HEK293 (cell line): ENCODE measurements at regions not wholly inside any gene's neighbourhood (a gene's known extent, or its start where the extent isn't known, plus 50 kb on each side); places are given as distances from the start of the nearest gene placed in this dataset.

Experiments used
- CTCF ChIA-PET: fragments of 350-600 bp; formaldehyde crosslinking; extraction: SDS; loops from one replicate; lab custom pipeline; 2021; ENCODE audit warnings: antibody characterized with exemption; lab: Yijun Ruan, JAX
- POLR2A ChIA-PET: fragments of 300-600 bp; formaldehyde crosslinking; extraction: SDS; loops from one replicate; lab custom pipeline; 2020; ENCODE audit warnings: antibody characterized with exemption, inconsistent platforms; lab: Yijun Ruan, JAX
- H3K27ac ChIP-seq: fragments of 200-500 bp; sonication (Bioruptor generic); 2 replicates; pipeline ENCODE4 v1.5.1; 2014; ENCODE audit warnings: low read depth, low read length, control low read depth, inconsistent platforms; ENCODE audit errors: extremely low read depth
- H3K36me3 ChIP-seq, 2 experiments: fragments of 200-500 bp in 1 of 2; sonication (Bioruptor generic) in 1 of 2; 1 replicate in 1 of 2; 2 replicates in 1 of 2; pipeline ENCODE4 v1.5.1; 2014 to 2017; ENCODE audit warnings: inconsistent platforms in 2 of 2, low read length in 2 of 2; ENCODE audit not compliant: control insufficient read depth in 2 of 2, insufficient read depth in 1 of 2
- H3K4me1 ChIP-seq: fragments of 200-500 bp; sonication (Bioruptor generic); 2 replicates; pipeline ENCODE4 v1.5.1; 2014; ENCODE audit warnings: mild to moderate bottlenecking, low read length, inconsistent platforms; ENCODE audit not compliant: control insufficient read depth, insufficient read depth
- H3K4me3 ChIP-seq: 2 replicates; pipeline ENCODE4 v1.5.1; 2011; ENCODE audit warnings: low read depth, mild to moderate bottlenecking, control low read depth, low read length, moderate library complexity
- H3K9me3 ChIP-seq: fragments of 200-500 bp; sonication (Bioruptor generic); 2 replicates; pipeline ENCODE4 v1.5.1; 2014; ENCODE audit warnings: low read depth, low read length, inconsistent platforms; ENCODE audit not compliant: control insufficient read depth, insufficient read depth
- GLIS1 ChIP-seq: fragments of 450-650 bp; formaldehyde crosslinking; IDR thresholded peaks from 2 replicates; pipeline ENCODE4 v1.5.1; 2016; ENCODE audit warnings: missing biosample characterization, missing genetic modification characterization
- KLF9 ChIP-seq: fragments of 450-650 bp; formaldehyde crosslinking; IDR thresholded peaks from 2 replicates; pipeline ENCODE4 v1.5.1; 2016; ENCODE audit warnings: missing biosample characterization, missing genetic modification characterization, low read depth
- ZBTB48 ChIP-seq: fragments of 450-650 bp; formaldehyde crosslinking; IDR thresholded peaks from 2 replicates; pipeline ENCODE4 v1.5.1; 2016; ENCODE audit warnings: missing biosample characterization, missing genetic modification characterization
- ZBTB7A ChIP-seq: fragments of 450-650 bp; formaldehyde crosslinking; IDR thresholded peaks from 2 replicates; pipeline ENCODE4 v1.5.1; 2016; ENCODE audit warnings: low read depth, missing biosample characterization, missing genetic modification characterization
- ZBTB8A ChIP-seq: fragments of 450-650 bp; formaldehyde crosslinking; IDR thresholded peaks from 2 replicates; pipeline ENCODE4 v1.5.1; 2016; ENCODE audit warnings: missing biosample characterization, missing genetic modification characterization
- ZNF10 ChIP-seq: fragments of 450-650 bp; formaldehyde crosslinking; IDR thresholded peaks from 2 replicates; pipeline ENCODE4 v1.5.1; 2017; ENCODE audit warnings: missing biosample characterization, missing genetic modification characterization
- ZNF112 ChIP-seq: fragments of 450-650 bp; formaldehyde crosslinking; IDR thresholded peaks from 2 replicates; pipeline ENCODE4 v1.5.0; 2017; ENCODE audit warnings: missing biosample characterization, missing genetic modification characterization
- ZNF184 ChIP-seq: fragments of 450-650 bp; IDR thresholded peaks from 2 replicates; pipeline ENCODE4 v1.5.1; 2018; ENCODE audit warnings: missing biosample characterization, mild to moderate bottlenecking, missing genetic modification characterization
- ZNF211 ChIP-seq: fragments of 450-650 bp; formaldehyde crosslinking; IDR thresholded peaks from 2 replicates; pipeline ENCODE4 v1.5.1; 2016; ENCODE audit warnings: low read depth, missing biosample characterization, missing genetic modification characterization
- ZNF292 ChIP-seq: fragments of 450-650 bp; formaldehyde crosslinking; IDR thresholded peaks from 2 replicates; pipeline ENCODE4 v1.5.1; 2016; ENCODE audit warnings: low read depth, missing biosample characterization, missing genetic modification characterization, borderline replicate concordance
- ZNF341 ChIP-seq: fragments of 450-650 bp; formaldehyde crosslinking; IDR thresholded peaks from 2 replicates; pipeline ENCODE4; 2016; ENCODE audit warnings: low read depth, missing biosample characterization, missing genetic modification characterization
- ZNF433 ChIP-seq: fragments of 450-650 bp; formaldehyde crosslinking; IDR thresholded peaks from 2 replicates; pipeline ENCODE4 v1.5.1; 2016; ENCODE audit warnings: missing biosample characterization, missing genetic modification characterization, low read depth
- ZNF510 ChIP-seq: fragments of 450-650 bp; formaldehyde crosslinking; IDR thresholded peaks from 2 replicates; pipeline ENCODE4 v1.5.1; 2018; ENCODE audit warnings: mild to moderate bottlenecking, missing genetic modification characterization, missing biosample characterization; ENCODE audit not compliant: insufficient replicate concordance
- ZNF514 ChIP-seq: fragments of 450-650 bp; formaldehyde crosslinking; IDR thresholded peaks from 2 replicates; pipeline ENCODE4 v1.5.1; 2016; ENCODE audit warnings: missing biosample characterization, missing genetic modification characterization
- ZNF549 ChIP-seq: fragments of 450-650 bp; IDR thresholded peaks from 2 replicates; pipeline ENCODE4 v1.5.1; 2018; ENCODE audit warnings: missing biosample characterization, missing genetic modification characterization, mild to moderate bottlenecking, inconsistent platforms, moderate library complexity
- ZNF785 ChIP-seq: fragments of 450-650 bp; formaldehyde crosslinking; IDR thresholded peaks from 2 replicates; pipeline ENCODE4 v1.5.1; 2016; ENCODE audit warnings: missing biosample characterization, missing genetic modification characterization
- ZSCAN30 ChIP-seq: fragments of 450-650 bp; IDR thresholded peaks from 2 replicates; pipeline ENCODE4 v1.5.1; 2018; ENCODE audit warnings: missing biosample characterization, mild to moderate bottlenecking, missing genetic modification characterization, moderate library complexity
- TF ChIP-seq, protein P1 (sequence below): fragments of 450-650 bp; formaldehyde crosslinking; IDR thresholded peaks from 2 replicates; pipeline ENCODE4 v1.5.1; 2016; ENCODE audit warnings: missing biosample characterization, missing genetic modification characterization
- TF ChIP-seq, protein P2 (sequence below): fragments of 450-650 bp; formaldehyde crosslinking; IDR thresholded peaks from 2 replicates; pipeline ENCODE4 v1.5.1; 2016; ENCODE audit warnings: missing biosample characterization, missing genetic modification characterization, borderline replicate concordance
- TF ChIP-seq, protein P3 (sequence below): fragments of 450-650 bp; formaldehyde crosslinking; IDR thresholded peaks from 2 replicates; pipeline ENCODE4 v1.5.1; 2017; ENCODE audit warnings: missing biosample characterization, missing genetic modification characterization
- TF ChIP-seq, protein P4 (sequence below): fragments of 450-650 bp; formaldehyde crosslinking; IDR thresholded peaks from 2 replicates; pipeline ENCODE4 v1.5.1; 2016; ENCODE audit warnings: missing biosample characterization, missing genetic modification characterization

DNA sequence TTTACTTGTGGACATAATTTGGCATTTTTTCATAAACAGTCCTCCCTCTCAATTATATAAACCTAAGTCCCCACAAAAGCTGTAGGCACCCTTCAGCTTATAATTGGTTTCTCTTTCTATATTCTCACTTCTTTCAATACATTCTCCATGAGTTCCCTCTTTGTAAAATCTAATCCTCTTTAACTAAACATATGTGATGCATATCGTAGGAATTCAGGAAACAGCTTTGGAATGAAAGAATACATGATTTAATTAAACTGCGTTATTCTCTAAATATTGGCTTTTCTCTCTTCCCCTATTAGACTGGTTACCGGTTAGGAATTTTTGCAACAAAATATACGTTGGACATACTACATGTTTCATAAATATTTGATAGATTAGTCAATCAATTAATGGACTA is 1122.6 kb downstream of the FLRT2 start:
- H3K27ac ChIP-seq: no peak overlapping the region
- H3K4me1 ChIP-seq: no peaks in the 10 kb centered on the region
- no peak overlapping the region for H3K4me3 ChIP-seq
- ChIA-PET POLR2A (no interaction called here), CTCF (interaction anchor here (0.6 kb wide), 1 partner anchor 761 kb away, joined by 3 read pairs; no protein-coding TSS in a partner anchor)
- TF ChIP-seq ZSCAN30 (tag by site-specific recombination) (no peak), ZNF433 (tag by site-specific recombination) (no peak), ZBTB8A (tag by site-specific recombination) (no peak), ZNF549 (no peak), ZNF184 (tag by site-specific recombination) (no peak), ZNF10 (no peak), ZNF292 (tag by site-specific recombination) (no peak), ZBTB48 (no peak), KLF9 (tag by site-specific recombination) (no peak), ZNF510 (tag by site-specific recombination) (no peak), ZNF112 (tag by site-specific recombination) (no peak)
- TF ChIP-seq, protein P1, sequence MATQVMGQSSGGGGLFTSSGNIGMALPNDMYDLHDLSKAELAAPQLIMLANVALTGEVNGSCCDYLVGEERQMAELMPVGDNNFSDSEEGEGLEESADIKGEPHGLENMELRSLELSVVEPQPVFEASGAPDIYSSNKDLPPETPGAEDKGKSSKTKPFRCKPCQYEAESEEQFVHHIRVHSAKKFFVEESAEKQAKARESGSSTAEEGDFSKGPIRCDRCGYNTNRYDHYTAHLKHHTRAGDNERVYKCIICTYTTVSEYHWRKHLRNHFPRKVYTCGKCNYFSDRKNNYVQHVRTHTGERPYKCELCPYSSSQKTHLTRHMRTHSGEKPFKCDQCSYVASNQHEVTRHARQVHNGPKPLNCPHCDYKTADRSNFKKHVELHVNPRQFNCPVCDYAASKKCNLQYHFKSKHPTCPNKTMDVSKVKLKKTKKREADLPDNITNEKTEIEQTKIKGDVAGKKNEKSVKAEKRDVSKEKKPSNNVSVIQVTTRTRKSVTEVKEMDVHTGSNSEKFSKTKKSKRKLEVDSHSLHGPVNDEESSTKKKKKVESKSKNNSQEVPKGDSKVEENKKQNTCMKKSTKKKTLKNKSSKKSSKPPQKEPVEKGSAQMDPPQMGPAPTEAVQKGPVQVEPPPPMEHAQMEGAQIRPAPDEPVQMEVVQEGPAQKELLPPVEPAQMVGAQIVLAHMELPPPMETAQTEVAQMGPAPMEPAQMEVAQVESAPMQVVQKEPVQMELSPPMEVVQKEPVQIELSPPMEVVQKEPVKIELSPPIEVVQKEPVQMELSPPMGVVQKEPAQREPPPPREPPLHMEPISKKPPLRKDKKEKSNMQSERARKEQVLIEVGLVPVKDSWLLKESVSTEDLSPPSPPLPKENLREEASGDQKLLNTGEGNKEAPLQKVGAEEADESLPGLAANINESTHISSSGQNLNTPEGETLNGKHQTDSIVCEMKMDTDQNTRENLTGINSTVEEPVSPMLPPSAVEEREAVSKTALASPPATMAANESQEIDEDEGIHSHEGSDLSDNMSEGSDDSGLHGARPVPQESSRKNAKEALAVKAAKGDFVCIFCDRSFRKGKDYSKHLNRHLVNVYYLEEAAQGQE (tag by site-specific recombination): no peak
- TF ChIP-seq, protein P2, sequence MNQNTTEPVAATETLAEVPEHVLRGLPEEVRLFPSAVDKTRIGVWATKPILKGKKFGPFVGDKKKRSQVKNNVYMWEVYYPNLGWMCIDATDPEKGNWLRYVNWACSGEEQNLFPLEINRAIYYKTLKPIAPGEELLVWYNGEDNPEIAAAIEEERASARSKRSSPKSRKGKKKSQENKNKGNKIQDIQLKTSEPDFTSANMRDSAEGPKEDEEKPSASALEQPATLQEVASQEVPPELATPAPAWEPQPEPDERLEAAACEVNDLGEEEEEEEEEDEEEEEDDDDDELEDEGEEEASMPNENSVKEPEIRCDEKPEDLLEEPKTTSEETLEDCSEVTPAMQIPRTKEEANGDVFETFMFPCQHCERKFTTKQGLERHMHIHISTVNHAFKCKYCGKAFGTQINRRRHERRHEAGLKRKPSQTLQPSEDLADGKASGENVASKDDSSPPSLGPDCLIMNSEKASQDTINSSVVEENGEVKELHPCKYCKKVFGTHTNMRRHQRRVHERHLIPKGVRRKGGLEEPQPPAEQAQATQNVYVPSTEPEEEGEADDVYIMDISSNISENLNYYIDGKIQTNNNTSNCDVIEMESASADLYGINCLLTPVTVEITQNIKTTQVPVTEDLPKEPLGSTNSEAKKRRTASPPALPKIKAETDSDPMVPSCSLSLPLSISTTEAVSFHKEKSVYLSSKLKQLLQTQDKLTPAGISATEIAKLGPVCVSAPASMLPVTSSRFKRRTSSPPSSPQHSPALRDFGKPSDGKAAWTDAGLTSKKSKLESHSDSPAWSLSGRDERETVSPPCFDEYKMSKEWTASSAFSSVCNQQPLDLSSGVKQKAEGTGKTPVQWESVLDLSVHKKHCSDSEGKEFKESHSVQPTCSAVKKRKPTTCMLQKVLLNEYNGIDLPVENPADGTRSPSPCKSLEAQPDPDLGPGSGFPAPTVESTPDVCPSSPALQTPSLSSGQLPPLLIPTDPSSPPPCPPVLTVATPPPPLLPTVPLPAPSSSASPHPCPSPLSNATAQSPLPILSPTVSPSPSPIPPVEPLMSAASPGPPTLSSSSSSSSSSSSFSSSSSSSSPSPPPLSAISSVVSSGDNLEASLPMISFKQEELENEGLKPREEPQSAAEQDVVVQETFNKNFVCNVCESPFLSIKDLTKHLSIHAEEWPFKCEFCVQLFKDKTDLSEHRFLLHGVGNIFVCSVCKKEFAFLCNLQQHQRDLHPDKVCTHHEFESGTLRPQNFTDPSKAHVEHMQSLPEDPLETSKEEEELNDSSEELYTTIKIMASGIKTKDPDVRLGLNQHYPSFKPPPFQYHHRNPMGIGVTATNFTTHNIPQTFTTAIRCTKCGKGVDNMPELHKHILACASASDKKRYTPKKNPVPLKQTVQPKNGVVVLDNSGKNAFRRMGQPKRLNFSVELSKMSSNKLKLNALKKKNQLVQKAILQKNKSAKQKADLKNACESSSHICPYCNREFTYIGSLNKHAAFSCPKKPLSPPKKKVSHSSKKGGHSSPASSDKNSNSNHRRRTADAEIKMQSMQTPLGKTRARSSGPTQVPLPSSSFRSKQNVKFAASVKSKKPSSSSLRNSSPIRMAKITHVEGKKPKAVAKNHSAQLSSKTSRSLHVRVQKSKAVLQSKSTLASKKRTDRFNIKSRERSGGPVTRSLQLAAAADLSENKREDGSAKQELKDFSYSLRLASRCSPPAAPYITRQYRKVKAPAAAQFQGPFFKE (tag by site-specific recombination): no peak
- no peaks in the 10 kb centered on the region for H3K9me3 ChIP-seq
- H3K36me3 ChIP-seq: no peaks in the 10 kb centered on the region

DNA sequence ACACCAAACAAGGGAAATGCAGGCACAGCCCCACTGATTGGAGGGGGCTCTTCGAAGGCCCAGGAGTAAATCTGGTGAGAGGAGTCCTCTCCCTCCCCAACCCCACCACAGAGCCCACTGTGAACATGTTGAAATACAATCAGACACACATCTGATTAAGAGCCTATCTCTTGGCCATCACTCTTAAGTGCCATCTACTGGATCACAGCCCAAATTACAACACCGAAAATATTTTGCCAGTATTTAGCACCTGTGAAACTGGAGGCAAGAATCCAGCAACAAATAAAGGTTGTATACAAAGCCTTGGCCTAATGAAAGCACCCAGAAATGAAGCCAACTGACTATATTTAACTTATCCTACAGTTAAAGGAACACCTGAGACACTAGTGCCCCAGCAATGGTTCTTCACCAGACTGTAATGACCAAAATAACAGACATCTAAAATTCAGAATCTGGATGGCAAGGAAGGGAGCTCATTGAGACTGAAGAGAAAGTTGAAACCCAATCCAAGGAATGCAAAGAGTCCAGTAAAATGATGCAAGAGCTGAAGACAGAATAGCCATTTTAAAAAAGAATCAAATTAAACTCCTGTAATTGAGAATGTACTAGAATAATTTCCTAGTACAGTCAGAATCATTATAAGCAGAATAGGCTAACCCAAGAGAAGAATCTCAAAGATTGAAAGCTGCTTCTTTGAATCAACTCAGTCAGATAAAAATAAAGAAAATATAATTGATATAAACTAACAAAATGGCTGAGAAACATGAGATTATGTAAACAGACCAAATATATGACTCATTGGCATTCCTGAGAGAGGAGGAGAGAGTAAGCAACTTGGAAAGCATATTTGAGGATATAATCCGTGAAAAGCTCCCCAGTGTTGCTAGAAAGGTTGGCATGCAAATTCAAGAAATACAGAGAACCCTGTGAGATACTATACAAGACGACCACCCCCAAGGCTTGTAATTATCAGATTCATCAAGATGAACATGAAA is 1117.0 kb downstream of the FLRT2 start:
- CTCF ChIA-PET: interaction anchor here (0.7 to 1.3 kb wide), 2 partner anchors 9 to 11 kb away, joined by 3 to 4 read pairs; no protein-coding TSS in a partner anchor
- H3K4me1 ChIP-seq: no peaks in the 10 kb centered on the region
- TF ChIP-seq ZNF785 (tag by site-specific recombination) (no peak), GLIS1 (tag by site-specific recombination) (no peak), ZNF341 (tag by site-specific recombination) (no peak), ZNF514 (tag by site-specific recombination) (no peak), ZBTB7A (tag by site-specific recombination) (no peak), ZNF211 (no peak)
- TF ChIP-seq, protein P3, sequence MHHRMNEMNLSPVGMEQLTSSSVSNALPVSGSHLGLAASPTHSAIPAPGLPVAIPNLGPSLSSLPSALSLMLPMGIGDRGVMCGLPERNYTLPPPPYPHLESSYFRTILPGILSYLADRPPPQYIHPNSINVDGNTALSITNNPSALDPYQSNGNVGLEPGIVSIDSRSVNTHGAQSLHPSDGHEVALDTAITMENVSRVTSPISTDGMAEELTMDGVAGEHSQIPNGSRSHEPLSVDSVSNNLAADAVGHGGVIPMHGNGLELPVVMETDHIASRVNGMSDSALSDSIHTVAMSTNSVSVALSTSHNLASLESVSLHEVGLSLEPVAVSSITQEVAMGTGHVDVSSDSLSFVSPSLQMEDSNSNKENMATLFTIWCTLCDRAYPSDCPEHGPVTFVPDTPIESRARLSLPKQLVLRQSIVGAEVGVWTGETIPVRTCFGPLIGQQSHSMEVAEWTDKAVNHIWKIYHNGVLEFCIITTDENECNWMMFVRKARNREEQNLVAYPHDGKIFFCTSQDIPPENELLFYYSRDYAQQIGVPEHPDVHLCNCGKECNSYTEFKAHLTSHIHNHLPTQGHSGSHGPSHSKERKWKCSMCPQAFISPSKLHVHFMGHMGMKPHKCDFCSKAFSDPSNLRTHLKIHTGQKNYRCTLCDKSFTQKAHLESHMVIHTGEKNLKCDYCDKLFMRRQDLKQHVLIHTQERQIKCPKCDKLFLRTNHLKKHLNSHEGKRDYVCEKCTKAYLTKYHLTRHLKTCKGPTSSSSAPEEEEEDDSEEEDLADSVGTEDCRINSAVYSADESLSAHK (tag by site-specific recombination): no peak
- TF ChIP-seq, protein P4, sequence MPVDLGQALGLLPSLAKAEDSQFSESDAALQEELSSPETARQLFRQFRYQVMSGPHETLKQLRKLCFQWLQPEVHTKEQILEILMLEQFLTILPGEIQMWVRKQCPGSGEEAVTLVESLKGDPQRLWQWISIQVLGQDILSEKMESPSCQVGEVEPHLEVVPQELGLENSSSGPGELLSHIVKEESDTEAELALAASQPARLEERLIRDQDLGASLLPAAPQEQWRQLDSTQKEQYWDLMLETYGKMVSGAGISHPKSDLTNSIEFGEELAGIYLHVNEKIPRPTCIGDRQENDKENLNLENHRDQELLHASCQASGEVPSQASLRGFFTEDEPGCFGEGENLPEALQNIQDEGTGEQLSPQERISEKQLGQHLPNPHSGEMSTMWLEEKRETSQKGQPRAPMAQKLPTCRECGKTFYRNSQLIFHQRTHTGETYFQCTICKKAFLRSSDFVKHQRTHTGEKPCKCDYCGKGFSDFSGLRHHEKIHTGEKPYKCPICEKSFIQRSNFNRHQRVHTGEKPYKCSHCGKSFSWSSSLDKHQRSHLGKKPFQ (tag by site-specific recombination): no peak

More for the DNA sequence above, 1117.0 kb downstream of the FLRT2 start:
- H3K36me3 ChIP-seq: no peaks in the 10 kb centered on the region
- no peak overlapping the region for H3K27ac ChIP-seq
- POLR2A ChIA-PET: no interaction called here
- no peaks in the 10 kb centered on the region for H3K9me3 ChIP-seq
- H3K4me3 ChIP-seq: no peak overlapping the region
